Embryonic facial prominence (tissue), 1 donor: ENCODE measurements at regions not wholly inside any gene's neighbourhood (a gene's known extent, or its start where the extent isn't known, plus 50 kb on each side); places are given as distances from the start of the nearest gene placed in this dataset.

Source experiments
- DNase-seq: peaks from one replicate; pipeline ENCODE4 v3.0.0-alpha.2; 2016; ENCODE audit errors: extremely low spot score

DNA sequence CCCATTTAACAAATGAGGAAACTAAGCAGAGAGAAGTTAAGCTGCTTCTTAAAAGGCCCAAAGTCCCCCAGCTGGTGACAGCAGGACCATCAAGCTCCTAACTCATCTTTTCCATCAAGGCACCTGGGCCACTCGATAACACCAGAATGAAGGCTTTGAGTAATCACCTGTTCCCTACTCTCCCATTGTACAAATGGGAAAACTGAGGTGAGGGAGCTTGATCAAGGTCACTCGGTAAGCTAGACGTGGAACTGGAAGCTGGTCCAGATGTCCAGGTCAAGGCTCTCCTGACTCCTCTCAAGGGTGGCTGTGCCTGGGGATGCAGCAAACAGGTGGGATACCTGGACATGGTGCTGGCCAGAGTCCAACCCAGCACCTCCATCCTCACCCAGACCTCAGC is 90.6 kb upstream of the SHB start:
- no peak for DNase-seq

DNA sequence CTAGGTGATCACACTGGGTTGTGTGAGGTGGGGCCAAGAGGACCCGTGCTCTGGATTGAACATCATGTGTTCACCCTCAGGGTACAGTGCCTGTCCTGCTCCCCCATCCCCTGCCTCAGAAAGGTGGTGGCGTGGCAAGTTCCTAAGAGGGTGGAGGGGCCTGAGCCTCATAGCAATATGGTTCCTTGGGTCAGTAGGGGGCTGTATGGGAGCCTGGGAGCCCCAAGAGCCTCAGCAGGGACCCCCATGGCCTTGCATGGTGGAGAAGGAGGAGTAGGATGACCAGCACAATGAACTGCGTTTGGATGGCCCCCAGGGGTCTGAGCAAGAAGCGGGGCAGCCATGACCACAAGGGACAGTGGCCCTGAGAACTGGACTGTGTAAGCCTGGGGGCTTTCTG is 89.6 kb upstream of the SHB start:
- DNase-seq = no peak

GRCh38 chr9:38157711-38158110 is 88.7 kb upstream of the SHB start:
- DNase-seq = no peak

DNA sequence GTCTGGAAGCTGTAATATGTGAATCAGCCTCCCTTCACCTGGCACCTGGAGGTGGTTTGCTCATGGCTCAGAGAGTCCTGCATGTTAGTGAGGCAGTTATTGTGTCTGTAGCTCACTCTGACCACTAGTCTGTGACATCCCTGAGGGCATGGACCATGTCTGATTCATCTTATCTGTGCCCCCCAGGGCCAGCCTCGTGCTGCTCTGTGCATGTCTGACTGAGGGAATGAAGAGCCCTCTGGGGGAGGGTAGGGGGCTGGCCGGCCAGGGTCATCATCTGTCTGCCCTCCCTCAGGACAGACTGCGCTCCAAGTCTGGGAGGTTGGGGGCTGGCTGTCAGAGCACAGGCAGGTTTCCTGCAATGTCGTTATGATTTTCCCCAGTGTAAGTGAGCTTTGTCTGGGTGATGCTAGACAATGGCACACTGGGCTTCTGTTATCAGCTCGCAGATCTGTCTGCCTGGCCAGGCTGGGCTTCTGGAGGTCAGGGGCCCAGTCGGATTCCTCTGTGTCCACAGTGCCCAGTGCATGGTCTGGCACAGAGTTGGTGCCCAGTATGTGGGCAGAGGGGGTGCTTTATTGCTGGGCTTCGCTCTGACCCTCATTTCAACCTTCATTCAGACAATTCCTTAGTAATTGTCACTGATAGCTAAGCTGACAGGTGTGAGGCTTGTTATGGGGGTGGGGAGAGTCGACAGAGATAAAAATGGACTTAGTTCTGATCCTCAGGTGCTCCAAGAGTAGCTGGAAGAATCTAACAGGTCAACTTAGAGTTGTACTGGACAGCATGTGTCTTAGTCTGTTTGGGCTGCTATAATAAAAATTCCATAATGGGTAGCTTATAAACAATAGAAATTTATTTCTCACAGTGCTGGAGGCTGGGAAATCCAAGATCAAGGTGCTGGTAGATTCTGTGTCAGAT is 85.7 kb upstream of the SHB start:
- no peak for DNase-seq

DNA sequence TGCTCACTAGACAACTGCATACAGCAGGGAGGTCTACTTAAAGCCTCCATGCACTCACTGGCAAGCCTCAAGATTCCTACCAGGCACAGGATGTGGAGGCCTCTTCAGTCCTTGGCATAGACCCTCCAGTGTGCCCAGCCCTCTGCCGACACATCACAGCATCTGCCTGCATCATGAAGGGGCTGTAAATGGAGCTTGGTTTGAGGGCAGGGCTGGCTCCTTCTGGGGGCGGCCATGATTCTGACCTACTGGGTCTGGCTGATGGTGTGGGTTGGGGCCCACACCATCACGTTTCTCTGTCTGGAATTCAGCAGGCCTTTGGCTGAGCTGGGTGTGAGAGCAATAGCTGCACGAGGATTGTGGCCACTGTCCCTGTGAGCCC is 84.9 kb upstream of the SHB start:
- DNase-seq = no peak

DNA sequence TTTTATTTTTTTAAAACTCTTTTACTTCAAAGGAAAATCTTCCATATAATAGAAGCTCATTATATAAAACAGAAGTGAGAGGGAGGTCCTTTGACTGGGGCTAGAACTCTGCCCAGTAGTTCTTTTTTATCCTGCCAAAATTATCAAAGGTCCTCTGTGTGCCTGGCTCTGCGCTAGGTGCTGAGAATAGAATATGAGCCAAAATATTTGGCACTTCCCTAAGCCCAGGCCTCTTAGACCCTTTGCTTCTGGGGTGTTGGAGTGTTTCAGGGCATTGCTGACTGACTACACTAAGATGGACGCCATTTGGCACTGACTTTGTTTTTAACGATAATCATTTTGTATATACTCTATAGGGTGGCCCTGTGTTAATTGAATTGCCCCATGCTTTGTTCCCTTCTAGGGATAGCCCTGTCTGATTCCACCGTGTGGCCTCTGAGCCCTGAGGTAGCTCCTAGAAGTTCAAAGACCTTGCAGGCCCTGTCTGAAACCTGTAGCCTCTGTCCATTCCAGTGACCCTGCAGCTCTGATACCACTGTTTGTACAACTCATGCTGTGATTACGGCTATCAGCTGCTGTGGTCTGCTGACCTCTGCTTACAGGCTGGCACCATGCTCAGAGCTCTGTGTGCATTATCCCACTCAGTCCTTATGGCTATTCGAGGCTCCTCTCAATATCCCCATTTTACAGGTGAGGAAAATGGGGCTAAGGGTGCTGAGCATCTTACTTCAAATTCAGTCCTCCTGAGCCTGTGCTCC is 84.3 kb upstream of the SHB start:
- no peak for DNase-seq

- DNase-seq = no peak
Measured at GRCh38 chr9:38149647-38150046, 80.6 kb upstream of the SHB start.

DNA sequence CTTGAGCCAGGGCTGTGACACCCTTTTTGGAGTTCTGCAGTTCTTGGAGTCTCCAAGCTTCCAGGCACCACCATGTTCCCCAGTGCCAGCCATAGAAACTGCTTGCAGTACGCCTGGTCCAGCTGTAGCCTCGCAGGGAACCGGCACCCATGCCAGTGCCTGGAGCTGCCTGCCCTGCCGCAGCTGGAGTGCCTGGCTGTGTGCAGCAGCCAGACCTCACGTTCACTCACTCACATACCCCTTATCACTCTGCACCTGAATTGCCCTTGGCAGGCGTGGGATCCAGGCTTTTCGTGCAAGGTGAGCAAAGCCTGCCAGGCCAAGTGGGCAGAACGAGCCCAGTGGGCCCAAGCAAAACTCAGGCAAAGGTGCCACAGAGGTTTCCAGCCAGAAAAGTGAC is 77.8 kb upstream of the SHB start:
- no peak for DNase-seq

DNA sequence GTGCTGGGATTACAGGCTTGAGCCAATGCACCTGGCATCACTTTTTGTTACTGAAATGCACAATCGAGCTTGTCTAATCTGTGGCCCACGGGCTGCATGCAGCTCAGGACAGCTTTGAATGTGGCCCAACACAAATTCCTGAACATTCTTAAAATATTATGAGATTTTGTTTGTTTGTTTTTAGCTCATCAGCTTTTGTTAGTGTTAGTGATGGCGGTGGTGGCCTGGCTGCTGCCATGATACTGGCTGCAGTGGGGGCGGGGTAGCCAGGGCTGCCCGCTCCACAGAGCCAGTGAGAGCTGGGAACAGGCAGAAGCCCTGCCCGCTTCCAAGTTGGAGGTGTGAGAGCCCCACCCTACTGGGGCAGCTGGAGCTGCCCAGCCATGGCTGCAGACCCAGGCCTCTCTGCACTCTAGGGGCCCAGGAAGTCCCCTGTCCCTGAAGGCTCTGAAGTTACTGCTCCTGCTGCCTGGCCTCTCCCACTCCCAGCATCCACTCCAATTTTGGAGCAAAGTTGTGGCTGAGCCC is 76.6 kb upstream of the SHB start:
- no peak for DNase-seq

DNA sequence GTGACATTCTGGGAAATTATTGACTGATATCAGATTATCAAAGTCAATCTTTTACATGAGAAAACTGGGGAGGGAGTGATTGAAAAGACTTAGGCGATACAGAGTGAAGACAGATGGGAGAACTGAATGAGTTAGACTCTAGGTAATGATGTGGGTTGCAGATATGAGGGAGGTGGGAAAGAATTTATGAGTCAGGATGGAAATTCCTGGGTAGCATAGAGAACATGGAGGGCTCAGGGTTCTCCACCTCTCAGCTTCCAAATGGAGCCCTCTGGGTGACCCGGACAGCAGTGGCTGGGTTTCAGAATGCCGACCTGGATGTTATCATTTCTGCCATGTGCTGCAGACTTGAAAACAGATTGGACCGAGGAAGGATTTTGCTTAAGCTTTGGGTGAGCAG is 75.4 kb upstream of the SHB start:
- DNase-seq = no peak

- DNase-seq = no peak
Measured at GRCh38 chr9:38141746-38142591, 72.9 kb upstream of the SHB start.

GRCh38 chr9:38138276-38138675 is 69.2 kb upstream of the SHB start:
- no peak for DNase-seq

- no peak for DNase-seq
Measured at GRCh38 chr9:38137342-38137741, 68.3 kb upstream of the SHB start.

- no peak for DNase-seq
Measured at GRCh38 chr9:38136386-38136785, 67.4 kb upstream of the SHB start.

GRCh38 chr9:38134611-38135237 is 65.7 kb upstream of the SHB start:
- DNase-seq = no peak

GRCh38 chr9:38133595-38133994 is 64.6 kb upstream of the SHB start:
- DNase-seq = no peak

- DNase-seq = no peak
Measured at GRCh38 chr9:38132956-38133355, 63.9 kb upstream of the SHB start.

- no peak for DNase-seq
Measured at GRCh38 chr9:38131729-38132128, 62.7 kb upstream of the SHB start.

DNA sequence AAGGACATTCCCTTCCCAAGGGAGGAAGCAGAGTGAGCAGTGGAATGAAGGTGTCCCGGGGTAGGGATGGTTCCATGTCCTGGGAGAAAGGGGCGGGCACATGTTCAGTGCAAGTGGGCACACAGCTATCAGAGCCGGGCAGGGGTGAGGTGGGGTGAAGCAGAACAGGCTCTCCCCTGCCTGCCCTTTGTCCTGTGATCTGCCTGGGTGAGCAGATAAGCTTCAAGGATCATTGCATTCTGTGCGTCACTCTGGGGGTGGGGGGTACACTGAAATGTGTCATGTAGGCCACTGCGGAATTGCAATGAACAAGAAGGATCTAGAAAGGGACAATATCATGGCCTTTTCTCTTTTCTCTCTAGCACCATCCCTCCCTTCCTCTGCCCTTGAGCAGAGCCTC is 61.7 kb upstream of the SHB start:
- no peak for DNase-seq

- DNase-seq = no peak
Measured at GRCh38 chr9:38129366-38129765, 60.3 kb upstream of the SHB start.

DNA sequence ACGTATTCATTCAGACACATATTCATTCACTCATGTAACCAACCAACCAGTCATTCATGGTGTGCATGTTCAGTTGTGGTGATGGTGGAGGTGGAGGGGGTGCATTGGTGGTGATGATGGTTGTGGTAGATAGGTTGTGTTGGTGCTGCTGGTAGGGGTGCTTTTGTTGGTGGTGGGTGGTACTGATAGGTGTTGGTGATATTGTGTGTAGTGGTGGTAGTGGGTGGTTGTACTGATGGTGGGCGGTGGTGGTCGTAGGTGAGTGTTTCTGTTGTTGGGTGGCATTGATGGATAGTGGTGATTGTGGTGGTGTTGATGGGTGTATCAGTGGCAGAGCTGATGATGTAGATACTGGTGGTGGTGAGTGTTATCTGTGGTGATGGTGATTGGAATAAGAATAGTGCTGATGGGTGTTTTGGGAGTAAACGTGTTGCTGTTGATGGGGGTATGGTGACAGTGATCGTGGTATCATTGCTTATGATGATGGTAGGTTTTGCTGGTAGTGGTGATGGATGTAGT is 59.8 kb upstream of the SHB start:
- DNase-seq = no peak
